ENCODE measurements at regions not wholly inside any gene's neighbourhood (a gene's known extent, or its start where the extent isn't known, plus 50 kb on each side); places are given as distances from the start of the nearest gene placed in this dataset.

- Histone ChIP-seq H3K36me3 (no peaks in the 10 kb centered on the region), H3K27ac (no peak overlapping the region), H3K4me1 (ENCODE audit: low read depth) (no peaks in the 10 kb centered on the region), H3K27me3 (no peaks in the 10 kb centered on the region), H3K4me3 (no peak overlapping the region), H3K9me3 (ENCODE audit: low read depth) (no peaks in the 10 kb centered on the region)
- no peak for DNase-seq (ENCODE audit: low read depth in 1 of 2, low spot score in 1 of 2)
- TF ChIP-seq CTCF (IDR thresholded peaks at IDR 0.05; ENCODE audit: low read depth, low read length), result no peak
Observed at GRCh38 chr6:9982215-9982614, 432.7 kb downstream of the TFAP2A start.

- no peak overlapping the region for H3K27ac ChIP-seq
- no peaks in the 10 kb centered on the region for H3K9me3 ChIP-seq (ENCODE audit: low read depth)
- no peaks in the 10 kb centered on the region for H3K27me3 ChIP-seq
- no peak for DNase-seq (ENCODE audit: low read depth in 1 of 2, low spot score in 1 of 2)
- no peaks in the 10 kb centered on the region for H3K4me1 ChIP-seq (ENCODE audit: low read depth)
- TF ChIP-seq CTCF (IDR thresholded peaks at IDR 0.05; ENCODE audit: low read depth, low read length), result no peak
- H3K4me3 ChIP-seq, result no peak overlapping the region
- H3K36me3 ChIP-seq, result no peaks in the 10 kb centered on the region
Observed at GRCh38 chr6:9979996-9980395, 434.9 kb downstream of the TFAP2A start.

GRCh38 chr6:9978480-9978879 lies 436.4 kb downstream of the TFAP2A start:
- DNase-seq (ENCODE audit: low read depth in 1 of 2, low spot score in 1 of 2), result no peak
- Histone ChIP-seq H3K9me3 (ENCODE audit: low read depth) (no peaks in the 10 kb centered on the region), H3K4me1 (ENCODE audit: low read depth) (no peaks in the 10 kb centered on the region), H3K36me3 (no peaks in the 10 kb centered on the region), H3K27me3 (no peaks in the 10 kb centered on the region), H3K27ac (no peak overlapping the region), H3K4me3 (no peak overlapping the region)
- no peak for TF ChIP-seq CTCF (IDR thresholded peaks at IDR 0.05; ENCODE audit: low read depth, low read length)

GRCh38 chr6:9977411-9977810 lies 437.5 kb downstream of the TFAP2A start:
- Histone ChIP-seq H3K36me3 (no peaks in the 10 kb centered on the region), H3K27ac (no peak overlapping the region), H3K9me3 (ENCODE audit: low read depth) (no peaks in the 10 kb centered on the region), H3K4me1 (ENCODE audit: low read depth) (no peaks in the 10 kb centered on the region), H3K27me3 (no peaks in the 10 kb centered on the region), H3K4me3 (no peak overlapping the region)
- no peak for DNase-seq (ENCODE audit: low read depth in 1 of 2, low spot score in 1 of 2)
- no peak for TF ChIP-seq CTCF (IDR thresholded peaks at IDR 0.05; ENCODE audit: low read depth, low read length)

GRCh38 chr6:9961646-9962045 lies 453.2 kb downstream of the TFAP2A start:
- no peak for TF ChIP-seq CTCF (IDR thresholded peaks at IDR 0.05; ENCODE audit: low read depth, low read length)
- Histone ChIP-seq H3K27ac (no peak overlapping the region), H3K4me3 (no peak overlapping the region), H3K27me3 (no peaks in the 10 kb centered on the region), H3K36me3 (no peaks in the 10 kb centered on the region), H3K4me1 (ENCODE audit: low read depth) (no peaks in the 10 kb centered on the region), H3K9me3 (ENCODE audit: low read depth) (no peaks in the 10 kb centered on the region)
- DNase-seq (ENCODE audit: low read depth in 1 of 2, low spot score in 1 of 2), result no peak

- DNase-seq (ENCODE audit: low read depth in 1 of 2, low spot score in 1 of 2), result no peak
Observed at GRCh38 chr6:9957215-9957759, 457.6 kb downstream of the TFAP2A start.

More at GRCh38 chr6:9957215-9957759, 457.6 kb downstream of the TFAP2A start:
- Histone ChIP-seq H3K27me3 (no peaks in the 10 kb centered on the region), H3K27ac (no peak overlapping the region), H3K36me3 (no peaks in the 10 kb centered on the region), H3K4me1 (ENCODE audit: low read depth) (no peaks in the 10 kb centered on the region), H3K4me3 (no peak overlapping the region), H3K9me3 (ENCODE audit: low read depth) (no peaks in the 10 kb centered on the region)
- no peak for TF ChIP-seq CTCF (IDR thresholded peaks at IDR 0.05; ENCODE audit: low read depth, low read length)
